SKM-1 (cell line): ENCODE measurements at regions not wholly inside any gene's neighbourhood (a gene's known extent, or its start where the extent isn't known, plus 50 kb on each side); places are given as distances from the start of the nearest gene placed in this dataset.

Experiments used
- DNase-seq: peaks from one replicate; lab custom pipeline; 2025; ENCODE audit not compliant: unreplicated experiment; lab: John Stamatoyannopoulos, UW

GRCh38 chr4:125365731-125366130 lies 51.0 kb downstream of the FAT4 start:
- no peak for DNase-seq

DNA sequence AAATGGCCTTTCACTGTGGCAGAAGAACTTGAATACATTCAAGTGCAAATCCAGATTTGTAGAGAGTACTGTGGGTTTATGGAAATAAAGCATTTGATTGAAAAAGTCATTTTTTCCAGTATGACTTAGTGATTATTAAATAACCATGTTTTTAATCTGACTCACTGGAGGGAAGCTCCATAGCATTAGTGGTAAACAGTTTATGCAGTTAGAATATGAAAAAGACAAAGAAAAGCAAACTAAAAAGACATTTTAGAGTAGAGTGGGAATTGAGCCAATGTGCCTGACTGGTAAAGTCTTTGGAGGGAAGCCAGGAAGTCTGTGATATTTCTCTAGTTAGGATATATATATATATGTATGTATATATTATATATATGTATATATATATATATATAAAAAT lies 53.4 kb downstream of the FAT4 start:
- DNase-seq: no peak

DNA sequence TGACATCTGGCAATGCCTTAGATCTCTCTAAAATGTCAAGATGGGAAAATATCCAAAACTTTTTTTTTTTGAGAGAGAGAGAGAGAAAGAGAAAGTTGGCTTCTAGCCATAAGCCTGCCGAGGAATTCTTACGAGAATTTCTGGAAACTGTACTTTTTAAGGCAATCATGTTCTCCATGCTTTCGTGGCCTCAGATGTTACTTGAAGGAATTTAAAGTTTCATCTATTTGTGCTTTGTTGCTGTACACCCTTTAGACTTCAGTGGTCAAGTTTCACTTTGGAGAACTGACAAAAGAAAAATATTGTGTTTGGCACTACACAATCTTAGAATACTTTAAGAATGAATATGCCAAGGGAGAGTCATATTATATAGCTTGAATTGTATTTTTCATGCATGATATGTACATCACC lies 53.9 kb downstream of the FAT4 start:
- no peak for DNase-seq

GRCh38 chr4:125369098-125369497 lies 54.3 kb downstream of the FAT4 start:
- no peak for DNase-seq

DNA sequence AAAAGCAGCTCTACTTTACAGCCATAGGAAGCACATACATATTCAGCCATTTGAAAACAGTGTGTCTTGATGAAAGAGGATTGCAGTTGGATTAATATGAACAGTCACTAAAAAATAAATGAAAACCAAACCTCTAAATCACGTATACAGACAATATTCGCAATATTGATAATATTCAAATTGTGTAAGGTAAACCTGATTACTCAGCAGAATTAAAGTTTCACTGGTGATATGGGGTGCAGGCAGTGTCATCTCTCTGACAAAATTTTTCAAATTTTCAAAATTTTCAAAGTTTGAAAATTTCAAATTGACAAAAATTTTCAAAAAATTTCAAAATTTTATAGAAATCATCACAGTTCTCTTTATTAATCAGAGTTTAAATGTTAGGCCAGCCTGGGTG lies 55.7 kb downstream of the FAT4 start:
- no peak for DNase-seq

- no peak for DNase-seq
Observed at GRCh38 chr4:125382995-125383394, 68.2 kb downstream of the FAT4 start.

- DNase-seq: no peak
Observed at GRCh38 chr4:125387770-125388169, 73.0 kb downstream of the FAT4 start.

GRCh38 chr4:125388613-125389012 lies 73.9 kb downstream of the FAT4 start:
- no peak for DNase-seq

DNA sequence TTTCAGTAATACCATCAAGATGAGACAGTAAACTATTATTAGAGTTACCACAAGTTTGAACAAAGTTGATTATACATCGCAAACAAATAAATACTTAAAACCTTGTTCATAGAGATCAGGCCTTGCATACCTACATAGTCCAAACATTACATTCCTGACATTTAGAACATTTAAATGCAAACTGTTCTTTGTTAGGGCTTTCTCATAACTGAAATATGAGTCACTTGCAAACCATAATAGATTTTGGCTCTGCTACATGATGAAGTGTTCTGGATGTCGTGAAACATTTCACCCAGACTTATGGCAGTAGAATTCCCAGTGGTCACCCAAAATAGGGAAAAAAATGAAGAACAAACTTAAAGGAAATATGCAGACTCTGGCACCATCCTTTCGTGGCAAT lies 75.0 kb downstream of the FAT4 start:
- DNase-seq: no peak

GRCh38 chr4:125390126-125390525 lies 75.4 kb downstream of the FAT4 start:
- DNase-seq: no peak

DNA sequence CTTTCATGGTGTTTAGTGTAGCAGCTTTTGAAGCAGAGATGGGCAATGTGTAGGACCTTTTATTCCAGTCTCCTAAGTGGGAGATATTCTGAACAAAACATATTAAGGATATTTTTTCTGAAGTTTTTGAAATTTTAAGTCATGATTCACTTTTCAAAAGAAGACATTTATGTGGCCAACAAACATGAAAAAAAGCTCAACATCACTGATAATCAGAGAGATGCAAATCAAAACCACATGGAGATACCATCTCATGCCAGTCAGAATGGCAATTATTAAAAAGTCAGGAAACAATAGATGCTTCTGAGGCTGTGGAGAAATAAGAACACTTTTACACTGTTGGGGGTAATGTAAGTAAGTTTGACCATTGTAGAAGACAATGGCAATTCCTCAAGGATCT lies 76.0 kb downstream of the FAT4 start:
- no peak for DNase-seq

DNA sequence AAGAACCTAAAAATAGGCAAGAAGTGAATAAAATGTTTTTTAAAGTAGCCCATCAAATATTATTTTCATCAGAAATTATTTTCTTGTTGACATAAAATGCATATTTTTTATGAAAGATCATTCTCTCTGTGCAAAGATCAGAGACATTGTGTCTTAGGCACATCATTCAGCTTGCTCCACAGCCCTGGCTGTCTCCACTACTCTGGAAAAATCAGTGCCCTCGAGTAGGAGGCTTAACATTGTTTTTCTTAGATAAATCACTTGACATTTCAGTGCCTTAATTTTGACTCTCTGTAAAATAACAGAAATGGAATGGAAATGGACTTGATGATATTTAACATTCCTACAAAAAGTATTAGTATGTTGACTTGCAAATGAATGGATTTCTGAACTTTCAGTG lies 77.9 kb downstream of the FAT4 start:
- no peak for DNase-seq

GRCh38 chr4:125393825-125394224 lies 79.1 kb downstream of the FAT4 start:
- no peak for DNase-seq

GRCh38 chr4:125397226-125397625 lies 82.5 kb downstream of the FAT4 start:
- DNase-seq: no peak

DNA sequence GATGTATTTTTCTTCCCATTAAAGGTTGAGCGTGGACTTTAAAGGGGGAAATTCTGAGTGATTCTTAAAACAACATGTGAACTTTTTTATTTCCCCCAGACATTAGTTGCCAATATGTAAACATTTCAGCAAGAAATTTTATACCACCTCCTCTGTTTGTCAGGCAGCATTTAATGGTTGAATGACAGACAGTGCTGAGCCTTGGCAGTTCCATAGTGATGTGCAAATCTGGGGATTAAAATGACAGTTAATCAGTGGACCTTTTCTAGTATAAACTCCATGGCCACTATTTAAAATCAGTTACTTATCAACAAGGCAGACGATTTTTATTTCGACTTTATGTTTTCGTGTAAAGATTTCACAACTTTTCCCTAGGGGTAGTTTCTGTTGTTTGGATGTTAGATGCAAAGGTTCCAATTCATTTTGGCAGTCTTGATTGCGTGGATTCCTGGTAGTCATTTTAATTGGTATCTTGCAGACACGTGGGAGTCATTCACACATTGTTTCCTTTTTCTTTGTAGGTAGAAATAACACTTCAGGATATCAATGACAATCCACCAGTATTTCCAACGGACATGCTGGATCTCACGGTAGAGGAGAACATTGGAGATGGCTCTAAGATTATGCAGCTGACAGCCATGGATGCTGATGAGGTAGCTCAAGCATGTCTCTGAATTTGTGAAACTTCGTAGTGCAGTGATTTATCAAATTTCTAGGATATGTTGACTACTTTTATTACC lies 83.7 kb downstream of the FAT4 start:
- DNase-seq: no peak

DNA sequence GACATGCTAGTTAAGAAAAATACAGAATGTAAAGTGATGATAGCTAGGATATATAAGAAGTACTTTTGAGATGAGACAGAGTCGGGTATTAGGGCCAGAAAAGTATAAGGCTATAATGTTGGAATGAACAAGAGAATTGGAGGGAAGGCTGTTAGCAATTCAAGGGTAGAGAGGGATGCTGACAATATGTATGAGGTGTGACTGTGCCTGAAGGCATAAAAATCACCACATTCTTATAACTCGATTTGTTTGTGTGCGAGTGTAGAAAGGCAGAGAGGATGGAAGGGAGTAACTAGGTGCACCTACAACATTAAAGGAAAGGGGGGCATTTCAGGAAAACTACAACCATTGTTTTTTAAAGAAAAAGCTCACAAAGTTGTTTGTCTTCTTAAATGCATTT lies 86.0 kb downstream of the FAT4 start:
- DNase-seq: no peak

DNA sequence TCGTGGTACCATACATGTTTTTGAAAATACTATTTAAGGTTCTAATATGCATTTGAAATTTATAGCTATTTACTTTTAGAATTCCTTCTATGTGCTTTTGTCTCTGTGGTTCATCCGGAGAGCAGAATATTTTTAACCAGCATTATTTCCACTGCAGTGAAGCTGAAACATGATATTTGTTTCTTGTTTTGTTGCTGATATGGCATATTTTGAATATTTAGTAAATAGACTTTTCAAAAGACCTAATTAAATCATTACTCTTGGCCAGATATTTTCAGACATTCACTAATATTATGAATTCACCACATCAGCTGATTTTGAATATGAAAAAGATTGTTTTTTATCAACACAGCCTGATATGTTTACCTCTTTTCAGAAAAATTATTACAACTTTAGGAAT lies 87.0 kb downstream of the FAT4 start:
- DNase-seq: no peak

DNA sequence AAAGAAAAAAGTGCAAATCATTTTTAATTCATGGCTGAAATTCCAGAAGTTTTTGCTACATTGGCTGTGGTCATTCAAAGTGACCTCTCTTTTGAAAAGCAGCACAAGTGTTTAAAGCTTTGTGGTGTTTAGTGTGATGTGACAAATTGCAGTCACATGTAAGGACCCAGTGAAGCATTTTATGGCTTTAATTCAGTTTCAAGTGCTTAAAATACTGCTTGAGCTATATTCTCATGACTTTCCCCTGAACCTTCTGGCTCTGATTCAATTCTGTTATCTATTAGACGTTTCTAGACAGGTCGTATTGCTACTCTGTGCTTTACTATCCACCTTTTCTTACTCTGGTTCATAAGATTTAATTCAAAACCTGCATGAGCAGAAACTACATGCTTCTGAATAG lies 105.8 kb downstream of the FAT4 start:
- no peak for DNase-seq

DNA sequence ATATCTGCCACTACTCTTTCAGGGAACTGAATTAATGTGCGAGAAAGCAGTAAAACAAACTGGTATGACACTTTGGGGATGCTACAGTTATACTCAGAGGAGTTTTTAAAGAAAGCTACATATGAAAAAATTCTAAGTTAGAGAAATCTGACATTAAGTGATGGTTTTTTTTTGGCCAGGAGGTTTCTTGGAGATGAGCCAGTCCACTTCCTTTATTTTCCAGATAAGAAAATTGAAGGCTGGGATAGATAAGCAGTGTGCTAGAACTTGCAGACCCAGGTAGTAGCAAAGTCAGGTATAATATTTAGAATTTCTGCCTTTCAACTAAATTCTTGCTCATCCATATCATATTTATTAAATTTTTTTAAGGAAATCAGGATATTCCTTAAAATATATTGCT lies 106.8 kb downstream of the FAT4 start:
- no peak for DNase-seq

DNA sequence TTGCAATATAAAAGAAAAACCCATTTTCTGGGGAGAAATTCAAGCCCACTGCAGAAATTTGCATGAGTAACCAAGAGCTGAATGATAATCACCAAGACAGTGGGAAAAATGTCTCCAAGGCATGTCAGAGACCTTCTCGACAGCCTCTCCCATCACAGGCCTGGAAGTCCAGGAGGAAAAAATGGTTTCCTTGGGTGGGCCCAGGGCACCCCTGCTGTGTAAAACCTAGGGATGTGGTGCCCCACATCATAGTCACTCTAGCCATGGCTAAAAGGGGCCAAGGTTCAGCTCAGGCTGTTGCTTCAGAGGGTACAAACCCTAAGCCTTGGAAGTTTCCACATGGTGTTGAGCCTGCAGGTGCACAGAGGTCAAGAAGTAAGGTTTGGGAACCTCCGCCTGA lies 108.4 kb downstream of the FAT4 start:
- no peak for DNase-seq

DNA sequence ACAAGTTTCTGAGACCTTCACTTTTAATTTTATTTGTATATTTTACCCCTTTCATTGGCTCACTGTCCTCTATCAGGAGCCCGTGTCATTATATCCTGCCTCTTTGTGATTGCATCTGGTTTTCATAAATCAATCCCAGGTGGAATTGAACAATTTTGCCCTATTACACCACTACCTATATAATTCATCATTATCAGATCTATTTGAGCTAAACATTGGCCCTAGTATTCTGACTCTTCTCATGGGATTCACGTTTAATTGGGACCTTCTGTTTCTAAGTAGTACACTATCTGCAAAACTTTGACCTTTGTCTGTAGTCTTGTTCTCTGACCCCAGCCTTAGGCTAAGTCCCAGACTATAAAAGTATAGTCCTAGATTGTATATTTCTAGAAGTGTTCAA lies 114.1 kb downstream of the FAT4 start:
- DNase-seq: no peak

GRCh38 chr4:125430086-125430485 lies 115.3 kb downstream of the FAT4 start:
- DNase-seq: no peak

DNA sequence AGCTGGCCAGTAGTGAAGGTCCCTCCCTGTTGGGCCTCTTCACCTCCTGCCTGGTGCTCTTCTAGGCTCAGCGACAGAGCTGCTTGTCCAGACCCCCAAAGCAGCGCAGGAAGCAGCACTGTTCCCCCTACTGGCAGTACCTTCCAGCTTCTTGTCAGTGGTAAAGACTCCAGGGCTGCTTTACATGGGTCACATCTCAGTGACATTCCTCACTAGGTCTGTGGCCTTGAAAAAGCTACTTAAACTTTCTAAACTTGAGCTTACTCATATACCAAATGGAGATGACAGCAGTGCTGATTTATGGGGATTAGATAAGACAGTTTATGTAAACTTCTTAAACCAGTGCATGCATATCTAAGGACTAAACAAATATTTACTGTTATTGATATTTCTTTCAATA lies 117.3 kb downstream of the FAT4 start:
- no peak for DNase-seq
